ENCODE measurements at regions not wholly inside any gene's neighbourhood (a gene's known extent, or its start where the extent isn't known, plus 50 kb on each side); places are given as distances from the start of the nearest gene placed in this dataset.

GRCh38 chr5:123856766-123857165 is 344.8 kb downstream of the CSNK1G3 start:
- H3K27me3 ChIP-seq (ENCODE audit: control insufficient read depth in 2 of 2, insufficient read depth in 2 of 2, low read length in 2 of 2): peaks cover 0 to 4% of the 10 kb centered on the region in 2 experiments
- no peaks in the 10 kb centered on the region for H3K36me3 ChIP-seq (ENCODE audit: control insufficient read depth in 2 of 2, extremely low read depth in 1 of 2, insufficient read depth in 2 of 2, low read length in 2 of 2)
- TF ChIP-seq MYC (IDR thresholded peaks at IDR 0.05; ENCODE audit: low read depth, low read length) (no peak), MAX (IDR thresholded peaks at IDR 0.05; ENCODE audit: insufficient read depth, insufficient read length) (no peak), POLR2AphosphoS5 (IDR thresholded peaks at IDR 0.05; ENCODE audit: insufficient read depth, low read depth, low read length) (no peak), CTCF (IDR thresholded peaks at IDR 0.05; ENCODE audit: extremely low read depth in 1 of 2, insufficient read depth in 1 of 2, low read depth in 1 of 2, low read length in 2 of 2) (no peak), GATA2 (IDR thresholded peaks at IDR 0.05; ENCODE audit: insufficient read depth, insufficient read length, low read depth, low read length) (no peak)
- no peaks in the 10 kb centered on the region for H3K9me1 ChIP-seq (replicated peaks; ENCODE audit: control insufficient read depth, extremely low read depth, insufficient read depth, low read length)
- dilution Hi-C loops (cut with MboI; ENCODE audit: extremely low pct_ligation_motif_present, low sequenced_read_pairs) (no loop called here), intact Hi-C loops (cut with micrococcal nuclease) (no loop called here)
- H3K27ac ChIP-seq (ENCODE audit: insufficient read depth, low read depth, low read length): no peak overlapping the region
- no peak overlapping the region for H3K9ac ChIP-seq (replicated peaks; ENCODE audit: extremely low read depth, insufficient read depth, low read length)
- H3K9me3 ChIP-seq (replicated peaks; ENCODE audit: control insufficient read depth, insufficient read depth, low read length): no peaks in the 10 kb centered on the region
- H2AFZ ChIP-seq (ENCODE audit: low read depth, low read length): no peak overlapping the region
- H3K4me2 ChIP-seq (ENCODE audit: insufficient read depth, low read length): no peak overlapping the region
- no peak for FAIRE-seq
- BruUV-seq (replicated peaks): no TSS peak
- ChIA-PET POLR2A (no interaction called here), CTCF (no interaction called here)
- DNase-seq (ENCODE audit: low read depth, low spot score): no peak
- H4K20me1 ChIP-seq (replicated peaks; ENCODE audit: control insufficient read depth, extremely low read depth, insufficient read depth, low read length): no peaks in the 10 kb centered on the region
- no peaks in the 10 kb centered on the region for H3K79me2 ChIP-seq (ENCODE audit: control insufficient read depth, insufficient read depth, low read length)
- H3K4me1 ChIP-seq (ENCODE audit: control insufficient read depth, extremely low read depth, insufficient read depth, low read length): no peaks in the 10 kb centered on the region
- no peak overlapping the region for H3K4me3 ChIP-seq (replicated peaks in 1 of 3; ENCODE audit: insufficient read depth in 1 of 3, low read depth in 1 of 3, low read length in 3 of 3)

GRCh38 chr5:123855609-123856008 is 343.6 kb downstream of the CSNK1G3 start:
- Histone ChIP-seq H3K4me1 (ENCODE audit: control insufficient read depth, extremely low read depth, insufficient read depth, low read length) (no peaks in the 10 kb centered on the region), H4K20me1 (replicated peaks; ENCODE audit: control insufficient read depth, extremely low read depth, insufficient read depth, low read length) (no peaks in the 10 kb centered on the region), H3K27ac (ENCODE audit: insufficient read depth, low read depth, low read length) (no peak overlapping the region), H3K4me2 (ENCODE audit: insufficient read depth, low read length) (no peak overlapping the region), H3K36me3 (ENCODE audit: control insufficient read depth in 2 of 2, extremely low read depth in 1 of 2, insufficient read depth in 2 of 2, low read length in 2 of 2) (no peaks in the 10 kb centered on the region), H3K79me2 (ENCODE audit: control insufficient read depth, insufficient read depth, low read length) (no peaks in the 10 kb centered on the region), H3K9ac (replicated peaks; ENCODE audit: extremely low read depth, insufficient read depth, low read length) (no peak overlapping the region), H3K4me3 (replicated peaks in 1 of 3; ENCODE audit: insufficient read depth in 1 of 3, low read depth in 1 of 3, low read length in 3 of 3) (no peak overlapping the region), H3K27me3 (ENCODE audit: control insufficient read depth in 2 of 2, insufficient read depth in 2 of 2, low read length in 2 of 2) (peaks cover 0 to 4% of the 10 kb centered on the region in 2 experiments), H3K9me3 (replicated peaks; ENCODE audit: control insufficient read depth, insufficient read depth, low read length) (no peaks in the 10 kb centered on the region), H2AFZ (ENCODE audit: low read depth, low read length) (no peak overlapping the region), H3K9me1 (replicated peaks; ENCODE audit: control insufficient read depth, extremely low read depth, insufficient read depth, low read length) (no peaks in the 10 kb centered on the region)
- ChIA-PET POLR2A (no interaction called here), CTCF (no interaction called here)
- DNase-seq (ENCODE audit: low read depth, low spot score) (no peak), FAIRE-seq (no peak)
- no peak for TF ChIP-seq POLR2A (IDR thresholded peaks at IDR 0.05; ENCODE audit: low read depth, low read length)
- TF ChIP-seq FOS (IDR thresholded peaks at IDR 0.05; ENCODE audit: borderline replicate concordance, insufficient read depth, low read length): no peak
- no peak for TF ChIP-seq JUN (IDR thresholded peaks at IDR 0.05; ENCODE audit: borderline replicate concordance, insufficient read depth, insufficient read length, low read depth)
- TF ChIP-seq GATA2 (IDR thresholded peaks at IDR 0.05; ENCODE audit: insufficient read depth, insufficient read length, low read depth, low read length): no peak
- TF ChIP-seq POLR2AphosphoS5 (IDR thresholded peaks at IDR 0.05; ENCODE audit: insufficient read depth, low read depth, low read length): no peak
- TF ChIP-seq MYC (IDR thresholded peaks at IDR 0.05; ENCODE audit: low read depth, low read length): no peak
- dilution Hi-C loops (cut with MboI; ENCODE audit: extremely low pct_ligation_motif_present, low sequenced_read_pairs): no loop called here
- BruUV-seq (replicated peaks): no TSS peak
- intact Hi-C loops (cut with micrococcal nuclease): no loop called here

All from endothelial cell of umbilical vein (primary cell).